ENCODE measurements at regions not wholly inside any gene's neighbourhood (a gene's known extent, or its start where the extent isn't known, plus 50 kb on each side); places are given as distances from the start of the nearest gene placed in this dataset.

DNA sequence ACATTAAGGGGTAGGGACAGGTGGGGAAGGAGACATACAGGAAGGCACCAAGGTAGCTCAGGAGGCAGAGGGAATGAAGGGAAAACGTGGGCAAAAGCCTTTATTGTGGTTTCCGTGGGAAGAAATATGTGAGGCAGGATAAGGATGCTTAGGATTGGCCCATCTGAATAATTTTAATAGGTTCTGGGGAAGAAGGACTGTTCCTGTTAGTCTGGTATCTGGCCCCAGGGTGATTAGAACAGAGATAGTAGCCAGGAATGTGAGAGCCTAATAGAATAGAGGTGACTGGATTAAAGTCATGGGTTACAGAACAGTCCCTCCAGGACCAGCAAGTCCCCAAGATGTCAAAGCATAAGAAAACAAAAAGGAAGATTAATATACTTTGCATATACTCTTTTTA is 545.2 kb upstream of the CAMK1G start:
- intact Hi-C loops (cut with DNase I, micrococcal nuclease) = no loop called here
- no peak for DNase-seq
- ATAC-seq = no peak

- DNase-seq (no peak), ATAC-seq (no peak)
- intact Hi-C loops (cut with DNase I, micrococcal nuclease) = no loop called here
These were observed 544.8 kb upstream of the CAMK1G start for GRCh38 chr1:209038735-209039134.

DNA sequence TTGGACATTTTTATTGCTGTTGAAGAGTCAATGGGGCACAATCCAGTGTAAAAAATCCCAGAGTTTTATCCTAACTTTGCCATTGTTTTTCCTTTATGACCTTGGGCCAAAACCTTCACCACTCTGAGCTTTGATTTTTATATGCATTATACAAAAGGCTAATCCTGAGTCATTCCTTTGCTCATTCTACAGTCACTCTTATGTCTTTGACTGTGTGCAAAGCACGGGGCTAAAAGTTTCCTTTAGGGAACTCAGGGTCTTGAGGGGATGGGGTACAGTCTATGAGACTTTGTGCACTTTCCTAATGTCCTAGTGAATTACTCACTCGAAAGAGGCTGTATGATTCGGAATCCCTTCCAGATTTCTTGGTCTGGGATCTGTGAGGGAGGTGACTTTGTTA is 543.2 kb upstream of the CAMK1G start:
- DNase-seq = no peak

DNA sequence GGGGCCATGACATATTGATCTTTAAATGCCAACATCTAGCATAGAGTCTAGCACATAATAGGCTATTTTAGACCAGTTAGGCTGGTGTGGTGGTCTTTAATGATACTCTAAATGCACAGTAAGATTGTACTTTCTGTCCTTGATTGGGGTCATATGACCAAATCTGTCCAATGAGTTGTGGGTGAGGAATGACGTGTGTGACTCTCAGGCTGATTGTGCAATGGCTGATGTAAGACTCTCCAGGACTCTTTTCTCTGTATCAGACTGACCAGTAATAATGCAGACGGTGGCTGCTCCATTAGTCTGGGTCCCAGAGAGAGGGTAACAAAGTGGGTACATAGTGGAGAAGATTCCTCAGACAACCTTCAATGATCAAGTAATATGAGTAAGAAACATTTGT is 541.6 kb upstream of the CAMK1G start:
- no peak for DNase-seq
- no peak for ATAC-seq
- intact Hi-C loops (cut with DNase I, micrococcal nuclease) = no loop called here

More for the DNA sequence above, 543.2 kb upstream of the CAMK1G start:
- intact Hi-C loops (cut with DNase I, micrococcal nuclease) = no loop called here
- ATAC-seq = peak; percentile 27

DNA sequence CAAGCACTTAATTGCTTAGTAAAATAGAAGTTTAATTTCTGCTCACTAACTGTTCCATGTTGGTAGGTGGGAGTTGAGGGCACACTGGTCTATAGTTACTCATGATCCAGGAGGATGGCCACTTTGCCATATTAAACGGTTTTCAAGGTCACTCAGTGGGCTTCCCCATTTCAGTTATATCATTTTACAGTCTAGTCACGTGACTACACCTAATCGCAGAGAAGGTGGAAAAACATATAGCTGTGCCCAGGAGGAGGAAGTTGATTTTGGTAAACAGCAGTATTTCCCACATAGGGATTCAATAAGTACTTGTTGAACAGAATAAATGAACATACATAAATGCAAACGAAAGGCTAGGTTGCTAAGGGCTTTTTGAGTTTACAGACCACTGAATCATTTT is 541.1 kb upstream of the CAMK1G start:
- intact Hi-C loops (cut with DNase I, micrococcal nuclease) = no loop called here
- DNase-seq (no peak), ATAC-seq (no peak)

DNA sequence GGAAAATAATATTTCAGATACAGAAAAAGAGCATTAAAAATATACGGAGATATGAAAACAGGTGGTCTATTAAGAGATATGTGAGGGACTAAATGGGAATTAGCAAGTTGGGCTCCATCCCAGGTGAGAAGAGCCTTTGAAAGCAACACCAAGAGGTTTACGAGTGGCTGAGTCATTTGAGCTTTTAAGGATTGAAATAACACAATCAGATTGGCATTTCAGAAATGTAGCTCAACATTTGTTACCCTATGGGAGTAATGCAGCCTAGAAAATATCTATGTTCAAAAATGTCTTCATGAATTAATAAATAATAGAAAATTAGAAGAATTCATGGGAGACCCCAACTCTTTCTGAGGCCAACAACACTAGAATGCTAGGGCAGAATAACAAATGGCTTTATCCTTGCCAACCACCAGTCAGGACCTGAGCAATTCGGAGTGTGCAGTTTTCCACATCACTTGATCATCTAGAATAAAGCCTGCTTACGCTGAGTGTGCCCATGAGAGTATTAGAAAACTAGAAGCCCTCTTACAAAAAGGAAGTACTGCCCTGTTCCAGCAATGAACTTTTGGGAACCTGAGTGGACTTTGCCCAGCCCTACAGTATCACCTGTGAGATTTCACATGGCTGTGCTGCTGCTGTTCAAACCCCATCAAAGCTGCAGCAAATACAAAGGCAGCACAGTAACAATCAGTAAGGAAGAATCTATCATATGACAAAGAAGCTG is 538.0 kb upstream of the CAMK1G start:
- no peak for DNase-seq
- peak; percentile 45 for ATAC-seq

DNA sequence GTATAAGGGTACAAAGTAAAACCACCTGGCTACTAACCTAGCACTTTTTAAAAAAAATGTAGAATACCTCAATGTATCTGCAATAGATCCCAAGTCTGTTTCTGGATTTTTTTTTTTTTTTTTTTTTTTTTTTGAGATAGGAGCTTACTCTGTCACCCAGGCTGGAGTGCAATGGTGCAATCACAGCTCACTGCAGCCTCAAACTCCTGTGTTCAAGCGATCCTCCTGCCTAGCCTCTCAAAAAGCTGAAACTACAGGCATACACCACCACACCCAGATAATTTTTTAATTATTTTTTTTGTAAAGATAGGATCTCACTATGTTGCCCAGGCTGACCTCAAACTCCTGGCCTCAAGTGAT is 537.5 kb upstream of the CAMK1G start:
- ATAC-seq = no peak
- intact Hi-C loops (cut with DNase I, micrococcal nuclease) = no loop called here
- no peak for DNase-seq

More for the DNA sequence above, 538.0 kb upstream of the CAMK1G start:
- intact Hi-C loops (cut with DNase I, micrococcal nuclease) = no loop called here

DNA sequence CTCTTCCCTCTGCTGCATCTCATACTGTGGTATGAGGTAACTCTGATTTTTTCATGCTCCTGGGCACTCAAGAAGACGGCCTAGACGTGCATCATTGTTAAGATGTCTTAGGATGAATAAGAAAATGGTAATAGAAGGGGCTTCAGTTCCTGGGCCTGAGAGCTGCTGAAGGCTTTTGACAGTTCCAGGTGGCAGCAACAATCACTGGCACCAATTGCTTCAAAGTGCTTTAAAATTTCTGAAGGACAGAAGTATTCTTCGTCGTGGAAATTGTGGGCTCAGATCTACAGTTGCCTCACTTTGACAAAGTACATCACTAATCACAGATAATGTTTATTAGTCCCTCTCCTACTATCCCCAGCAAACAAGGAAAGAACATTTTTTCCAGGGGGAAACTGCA is 536.6 kb upstream of the CAMK1G start:
- DNase-seq = no peak
- no peak for ATAC-seq
- intact Hi-C loops (cut with DNase I, micrococcal nuclease) = no loop called here

GRCh38 chr1:209048941-209049669 is 534.4 kb upstream of the CAMK1G start:
- intact Hi-C loops (cut with DNase I, micrococcal nuclease) = no loop called here
- ATAC-seq (no peak), DNase-seq (no peak)

DNA sequence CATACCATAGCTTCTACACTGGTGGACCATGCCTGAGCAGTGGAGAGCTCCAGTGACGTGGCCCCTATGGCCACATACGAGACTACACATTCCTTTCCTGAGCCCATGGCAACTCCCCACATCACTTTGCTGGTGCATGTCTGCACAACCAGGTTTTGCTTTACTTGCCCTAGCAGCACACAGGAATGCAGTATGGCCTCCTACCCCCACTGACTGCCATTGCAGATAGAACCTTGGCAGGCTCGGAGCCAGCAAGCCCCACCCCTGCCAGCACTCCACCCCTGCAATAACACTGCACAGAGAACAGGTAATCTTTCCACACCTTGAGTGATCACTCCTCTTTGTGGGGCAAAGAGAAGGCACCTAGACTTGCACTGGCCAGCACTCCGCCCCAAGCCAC is 531.9 kb upstream of the CAMK1G start:
- ATAC-seq (peak; percentile 100), DNase-seq (peak; percentile 47 to 59)

GRCh38 chr1:209053587-209053986 is 529.9 kb upstream of the CAMK1G start:
- no peak for ATAC-seq
- no peak for DNase-seq
- intact Hi-C loops (cut with DNase I, micrococcal nuclease) = no loop called here

More for the DNA sequence above, 531.9 kb upstream of the CAMK1G start:
- intact Hi-C loops (cut with DNase I, micrococcal nuclease) = no loop called here

DNA sequence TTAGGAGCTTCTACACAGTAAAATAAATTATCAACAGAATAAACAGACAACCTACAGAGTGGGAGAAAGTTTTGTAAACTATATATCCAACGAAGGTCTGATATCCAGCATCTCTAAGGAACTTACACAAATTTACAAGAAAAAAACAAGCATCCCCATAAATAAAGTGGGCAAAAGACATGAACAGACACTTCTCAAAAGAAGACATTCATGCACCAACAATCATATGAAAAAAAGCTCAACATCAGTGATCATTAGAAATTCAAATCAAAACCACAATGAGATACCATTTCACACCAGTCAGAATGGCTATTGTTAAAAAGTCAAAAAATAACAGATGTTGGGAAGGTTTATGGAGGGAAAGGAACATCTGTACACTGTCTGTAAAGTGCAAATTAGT is 526.4 kb upstream of the CAMK1G start:
- DNase-seq = no peak
- intact Hi-C loops (cut with DNase I, micrococcal nuclease) = no loop called here
- ATAC-seq = no peak

DNA sequence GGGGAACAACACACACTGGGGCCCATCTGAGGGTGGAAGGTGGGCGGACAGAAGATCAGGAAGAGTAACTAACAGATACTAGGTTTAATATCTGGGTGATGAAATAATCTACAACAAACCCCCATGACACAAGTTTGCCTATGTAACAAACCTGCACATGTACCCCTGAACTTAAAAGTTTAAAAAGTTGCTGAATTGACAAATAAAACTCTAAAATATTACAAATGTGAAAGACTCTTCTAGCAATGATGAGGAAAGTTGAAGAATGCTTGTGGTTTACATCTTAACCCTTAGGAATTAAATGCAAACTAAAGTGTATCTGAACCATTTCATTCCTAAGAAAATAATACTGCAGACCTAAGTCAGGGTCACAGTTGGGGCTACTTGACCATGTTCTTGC is 525.6 kb upstream of the CAMK1G start:
- DNase-seq = no peak
- intact Hi-C loops (cut with DNase I, micrococcal nuclease) = no loop called here
- no peak for ATAC-seq

- intact Hi-C loops (cut with DNase I, micrococcal nuclease) = no loop called here
- ATAC-seq (no peak), DNase-seq (no peak)
These were observed 524.1 kb upstream of the CAMK1G start for GRCh38 chr1:209059376-209059775.

GRCh38 chr1:209059981-209060380 is 523.5 kb upstream of the CAMK1G start:
- ATAC-seq (no peak), DNase-seq (no peak)
- intact Hi-C loops (cut with DNase I, micrococcal nuclease) = no loop called here

- intact Hi-C loops (cut with DNase I, micrococcal nuclease) = no loop called here
- DNase-seq (no peak), ATAC-seq (no peak)
These were observed 521.4 kb upstream of the CAMK1G start for GRCh38 chr1:209062081-209062620.

GRCh38 chr1:209062863-209063262 is 520.7 kb upstream of the CAMK1G start:
- intact Hi-C loops (cut with DNase I, micrococcal nuclease) = no loop called here
- ATAC-seq = no peak

GRCh38 chr1:209063767-209064659 is 519.5 kb upstream of the CAMK1G start:
- intact Hi-C loops (cut with DNase I, micrococcal nuclease) = no loop called here
- no peak for ATAC-seq
- DNase-seq = no peak

More at GRCh38 chr1:209062863-209063262, 520.7 kb upstream of the CAMK1G start:
- DNase-seq = no peak

Measured in left colon (tissue), 2 donors.